Activated T-helper 2 cell treated with anti-CD3 and anti-CD28 coated beads, Interferon-gamma antibody, Interleukin-2, Interleukin-4, amounts not matched to agents 10 μg/mL and 5 μg/mL and 100 μg/mL, durations not matched to agents 14 hours and 24 hours and 36 hours (primary cell): ENCODE measurements at regions not wholly inside any gene's neighbourhood (a gene's known extent, or its start where the extent isn't known, plus 50 kb on each side); places are given as distances from the start of the nearest gene placed in this dataset.

Experiments
- DNase-seq: peaks from one replicate; pipeline ENCODE4 v3.0.0; 2021; ENCODE audit warnings: low spot score
- H3K27ac Mint-ChIP-seq: one replicate; pipeline ENCODE4 v1.8.0; 2021; ENCODE audit warnings: mixed read lengths
- H3K27me3 Mint-ChIP-seq: one replicate; pipeline ENCODE4 v1.8.0; 2021; ENCODE audit warnings: low read depth, mixed read lengths
- H3K36me3 Mint-ChIP-seq: one replicate; pipeline ENCODE4 v1.8.0; 2021; ENCODE audit warnings: low read depth, mixed read lengths
- H3K4me1 Mint-ChIP-seq: one replicate; pipeline ENCODE4 v1.8.0; 2021; ENCODE audit warnings: low read depth, mixed read lengths
- H3K4me3 Mint-ChIP-seq: one replicate; pipeline ENCODE4 v1.8.0; 2021; ENCODE audit warnings: low read depth, mild to moderate bottlenecking, moderate library complexity, mixed read lengths
- H3K9me3 Mint-ChIP-seq: one replicate; pipeline ENCODE4 v1.8.0; 2021; ENCODE audit warnings: mixed read lengths
- intact Hi-C: fragments of 100-400 bp; cut with micrococcal nuclease; formaldehyde crosslinking; loops from one replicate; pipeline ENCODE4 v1.15.1; 2023

- Mint-ChIP-seq H3K9me3 (no peaks in the 10 kb centered on the region), H3K4me3 (no peak overlapping the region), H3K27me3 (peaks cover 3% of the 10 kb centered on the region), H3K36me3 (no peaks in the 10 kb centered on the region), H3K4me1 (no peaks in the 10 kb centered on the region), H3K27ac (no peak overlapping the region)
- DNase-seq: no peak
- intact Hi-C loops: no loop called here
These were observed 323.8 kb upstream of the DCN start for GRCh38 chr12:91506452-91506851.

GRCh38 chr12:91505006-91505405 lies 322.4 kb upstream of the DCN start:
- peaks cover 3% of the 10 kb centered on the region for H3K27me3 Mint-ChIP-seq
- no peak overlapping the region for H3K27ac Mint-ChIP-seq
- no peaks in the 10 kb centered on the region for H3K9me3 Mint-ChIP-seq
- no peak for DNase-seq
- intact Hi-C loops: no loop called here
- H3K36me3 Mint-ChIP-seq: no peaks in the 10 kb centered on the region
- H3K4me1 Mint-ChIP-seq: no peaks in the 10 kb centered on the region
- no peak overlapping the region for H3K4me3 Mint-ChIP-seq

GRCh38 chr12:91502208-91502607 lies 319.6 kb upstream of the DCN start:
- intact Hi-C loops: no loop called here
- Mint-ChIP-seq H3K9me3 (no peaks in the 10 kb centered on the region), H3K27ac (no peak overlapping the region), H3K36me3 (no peaks in the 10 kb centered on the region), H3K4me3 (no peak overlapping the region), H3K4me1 (no peaks in the 10 kb centered on the region), H3K27me3 (peaks cover 2% of the 10 kb centered on the region)
- no peak for DNase-seq

- Mint-ChIP-seq H3K27me3 (no peaks in the 10 kb centered on the region), H3K27ac (no peak overlapping the region), H3K4me1 (no peaks in the 10 kb centered on the region), H3K36me3 (no peaks in the 10 kb centered on the region), H3K4me3 (no peak overlapping the region), H3K9me3 (no peaks in the 10 kb centered on the region)
- DNase-seq: no peak
- intact Hi-C loops: no loop called here
These were observed 313.7 kb upstream of the DCN start for GRCh38 chr12:91496337-91496736.

- Mint-ChIP-seq H3K36me3 (no peaks in the 10 kb centered on the region), H3K27ac (no peak overlapping the region), H3K4me3 (no peak overlapping the region), H3K27me3 (no peaks in the 10 kb centered on the region), H3K4me1 (no peaks in the 10 kb centered on the region), H3K9me3 (no peaks in the 10 kb centered on the region)
- no peak for DNase-seq
- intact Hi-C loops: no loop called here
These were observed 310.7 kb upstream of the DCN start for GRCh38 chr12:91493308-91493707.

- intact Hi-C loops: no loop called here
- H3K9me3 Mint-ChIP-seq: no peaks in the 10 kb centered on the region
- no peak overlapping the region for H3K4me3 Mint-ChIP-seq
- H3K4me1 Mint-ChIP-seq: no peaks in the 10 kb centered on the region
- no peaks in the 10 kb centered on the region for H3K36me3 Mint-ChIP-seq
- no peak for DNase-seq
- no peaks in the 10 kb centered on the region for H3K27me3 Mint-ChIP-seq
- no peak overlapping the region for H3K27ac Mint-ChIP-seq
These were observed 310.0 kb upstream of the DCN start for GRCh38 chr12:91492648-91493047.

GRCh38 chr12:91490667-91491311 lies 308.2 kb upstream of the DCN start:
- no peaks in the 10 kb centered on the region for H3K36me3 Mint-ChIP-seq
- no peak for DNase-seq
- no peaks in the 10 kb centered on the region for H3K27me3 Mint-ChIP-seq
- no peak overlapping the region for H3K27ac Mint-ChIP-seq
- no peak overlapping the region for H3K4me3 Mint-ChIP-seq
- H3K9me3 Mint-ChIP-seq: no peaks in the 10 kb centered on the region
- no peaks in the 10 kb centered on the region for H3K4me1 Mint-ChIP-seq
- intact Hi-C loops: no loop called here

- H3K27ac Mint-ChIP-seq: no peak overlapping the region
- no peaks in the 10 kb centered on the region for H3K27me3 Mint-ChIP-seq
These were observed 300.9 kb upstream of the DCN start for GRCh38 chr12:91483471-91483985.

GRCh38 chr12:91482231-91482630 lies 299.6 kb upstream of the DCN start:
- Mint-ChIP-seq H3K36me3 (no peaks in the 10 kb centered on the region), H3K27me3 (no peaks in the 10 kb centered on the region), H3K4me1 (no peaks in the 10 kb centered on the region), H3K4me3 (no peak overlapping the region), H3K9me3 (no peaks in the 10 kb centered on the region), H3K27ac (no peak overlapping the region)
- DNase-seq: no peak
- intact Hi-C loops: no loop called here

More at GRCh38 chr12:91483471-91483985, 300.9 kb upstream of the DCN start:
- Mint-ChIP-seq H3K9me3 (no peaks in the 10 kb centered on the region), H3K4me3 (no peak overlapping the region), H3K4me1 (no peaks in the 10 kb centered on the region), H3K36me3 (no peaks in the 10 kb centered on the region)
- DNase-seq: no peak
- intact Hi-C loops: no loop called here

- intact Hi-C loops: no loop called here
- DNase-seq: no peak
- Mint-ChIP-seq H3K4me3 (no peak overlapping the region), H3K27me3 (peaks cover 1% of the 10 kb centered on the region), H3K27ac (no peak overlapping the region), H3K36me3 (no peaks in the 10 kb centered on the region), H3K4me1 (no peaks in the 10 kb centered on the region), H3K9me3 (no peaks in the 10 kb centered on the region)
These were observed 295.9 kb upstream of the DCN start for GRCh38 chr12:91478500-91478899.

- Mint-ChIP-seq H3K4me3 (no peak overlapping the region), H3K4me1 (no peaks in the 10 kb centered on the region), H3K27ac (no peak overlapping the region), H3K27me3 (no peaks in the 10 kb centered on the region), H3K36me3 (no peaks in the 10 kb centered on the region), H3K9me3 (no peaks in the 10 kb centered on the region)
- no peak for DNase-seq
- intact Hi-C loops: no loop called here
These were observed 285.1 kb upstream of the DCN start for GRCh38 chr12:91467686-91468085.

- H3K9me3 Mint-ChIP-seq: no peaks in the 10 kb centered on the region
- intact Hi-C loops: no loop called here
These were observed 278.4 kb upstream of the DCN start for GRCh38 chr12:91461061-91461460.

GRCh38 chr12:91460469-91460868 lies 277.9 kb upstream of the DCN start:
- H3K4me3 Mint-ChIP-seq: no peak overlapping the region
- no peaks in the 10 kb centered on the region for H3K36me3 Mint-ChIP-seq
- no peak for DNase-seq
- no peak overlapping the region for H3K27ac Mint-ChIP-seq
- H3K9me3 Mint-ChIP-seq: no peaks in the 10 kb centered on the region
- intact Hi-C loops: no loop called here
- H3K4me1 Mint-ChIP-seq: no peaks in the 10 kb centered on the region
- H3K27me3 Mint-ChIP-seq: no peaks in the 10 kb centered on the region

More at GRCh38 chr12:91461061-91461460, 278.4 kb upstream of the DCN start:
- Mint-ChIP-seq H3K27ac (no peak overlapping the region), H3K36me3 (no peaks in the 10 kb centered on the region), H3K4me1 (no peaks in the 10 kb centered on the region), H3K4me3 (no peak overlapping the region), H3K27me3 (no peaks in the 10 kb centered on the region)
- no peak for DNase-seq

- Mint-ChIP-seq H3K4me3 (no peak overlapping the region), H3K27ac (no peak overlapping the region), H3K27me3 (no peaks in the 10 kb centered on the region), H3K9me3 (peaks cover 16% of the 10 kb centered on the region), H3K4me1 (no peaks in the 10 kb centered on the region), H3K36me3 (no peaks in the 10 kb centered on the region)
- DNase-seq: no peak
- intact Hi-C loops: no loop called here
These were observed 272.7 kb upstream of the DCN start for GRCh38 chr12:91455321-91455720.
